ENCODE measurements at regions not wholly inside any gene's neighbourhood (a gene's known extent, or its start where the extent isn't known, plus 50 kb on each side); places are given as distances from the start of the nearest gene placed in this dataset.

DNA sequence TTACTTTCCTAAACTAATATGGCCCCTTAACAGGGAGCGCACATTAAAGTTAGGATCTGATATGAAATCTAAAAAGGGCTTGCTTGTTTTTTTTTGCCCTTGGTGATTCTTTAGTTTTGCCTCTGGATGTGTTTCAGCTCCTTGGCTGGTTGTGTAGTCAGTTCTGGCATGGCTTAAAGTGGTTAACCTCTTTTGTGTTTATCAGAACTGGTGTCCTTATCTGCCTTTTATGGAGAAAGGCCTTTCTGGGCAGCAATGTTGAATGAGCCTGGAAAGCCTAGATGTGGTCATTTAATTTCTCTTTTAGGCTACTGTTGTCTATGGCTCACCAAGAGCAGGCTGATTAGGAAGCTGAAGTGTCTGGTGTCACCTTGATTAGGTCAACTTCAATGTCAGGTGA lies 254.5 kb upstream of the ROPN1 start:
- no peak for TF ChIP-seq CTCF (IDR thresholded peaks at IDR 0.05; ENCODE audit: extremely low read depth in 1 of 2, insufficient read depth in 1 of 2, low read depth in 1 of 2, low read length in 2 of 2)
- no peak for TF ChIP-seq POLR2AphosphoS5 (IDR thresholded peaks at IDR 0.05; ENCODE audit: insufficient read depth, low read depth, low read length)
- TF ChIP-seq EZH2 (IDR thresholded peaks at IDR 0.05; ENCODE audit: borderline replicate concordance, low read depth, low read length, severe bottlenecking) = no peak
- no peak for TF ChIP-seq POLR2A (IDR thresholded peaks at IDR 0.05; ENCODE audit: low read depth, low read length)
- TF ChIP-seq GATA2 (IDR thresholded peaks at IDR 0.05; ENCODE audit: insufficient read depth, insufficient read length, low read depth, low read length) = no peak
- TF ChIP-seq, protein P1, sequence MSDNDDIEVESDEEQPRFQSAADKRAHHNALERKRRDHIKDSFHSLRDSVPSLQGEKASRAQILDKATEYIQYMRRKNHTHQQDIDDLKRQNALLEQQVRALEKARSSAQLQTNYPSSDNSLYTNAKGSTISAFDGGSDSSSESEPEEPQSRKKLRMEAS (IDR thresholded peaks at IDR 0.05; ENCODE audit: insufficient read depth, insufficient read length) = no peak
- TF ChIP-seq MYC (IDR thresholded peaks at IDR 0.05; ENCODE audit: low read depth, low read length) = no peak
- TF ChIP-seq JUN (IDR thresholded peaks at IDR 0.05; ENCODE audit: borderline replicate concordance, insufficient read depth, insufficient read length, low read depth) = no peak
